Caco-2 (cell line): ENCODE measurements at regions not wholly inside any gene's neighbourhood (a gene's known extent, or its start where the extent isn't known, plus 50 kb on each side); places are given as distances from the start of the nearest gene placed in this dataset.

Source experiments
- BruUV-seq: library from RNA; stranded (reverse); fragments of 400-500 nt; replicated peaks from 2 replicates; lab custom pipeline; 2021; lab: Mats Ljungman, UMichigan
- CTCF ChIA-PET: fragments of 300-600 bp; sonication (Branson Sonifier 250); formaldehyde crosslinking; loops from one replicate; lab custom pipeline; 2022; ENCODE audit warnings: antibody characterized with exemption; lab: Charles Lee
- POLR2A ChIA-PET: fragments of 300-600 bp; sonication (Branson Sonifier 250); formaldehyde crosslinking; loops from one replicate; lab custom pipeline; 2022; ENCODE audit warnings: antibody characterized with exemption; lab: Charles Lee
- DNase-seq, 2 experiments: peaks; one replicate each; pipeline versions ENCODE4 v3.0.0 to v3.0.0-alpha.2; 2020 to 2022
- H3K27me3 ChIP-seq: replicated peaks from 2 replicates; pipeline ENCODE4 v1.6.0; 2011; ENCODE audit warnings: low read length; ENCODE audit not compliant: control insufficient read depth, insufficient read depth
- H3K36me3 ChIP-seq: 2 replicates; pipeline ENCODE4 v1.5.1; 2011; ENCODE audit warnings: low read length; ENCODE audit not compliant: control insufficient read depth, insufficient read depth
- H3K4me1 ChIP-seq: fragments of 250-450 bp; sonication (Bioruptor Pico); 2 replicates; pipeline ENCODE4 v1.5.1; 2020; ENCODE audit warnings: mild to moderate bottlenecking
- H3K4me3 ChIP-seq: 2 replicates; pipeline ENCODE4 v1.5.1; 2011; ENCODE audit warnings: low read depth, mild to moderate bottlenecking, control low read depth, low read length
- H3K9me3 ChIP-seq: fragments of 250-450 bp; sonication (Bioruptor Pico); 2 replicates; pipeline ENCODE4 v1.5.1; 2020; ENCODE audit warnings: mild to moderate bottlenecking, moderate library complexity
- H3K27ac Mint-ChIP-seq: one replicate; pipeline ENCODE4 v1.8.0; 2022; ENCODE audit warnings: mixed read lengths; ENCODE audit not compliant: unreplicated experiment
- H3K27me3 Mint-ChIP-seq: one replicate; pipeline ENCODE4 v1.8.0; 2022; ENCODE audit warnings: mixed read lengths; ENCODE audit not compliant: insufficient read depth, unreplicated experiment
- H3K36me3 Mint-ChIP-seq: one replicate; pipeline ENCODE4 v1.8.0; 2022; ENCODE audit warnings: mild to moderate bottlenecking, mixed read lengths; ENCODE audit not compliant: insufficient read depth, unreplicated experiment
- H3K4me1 Mint-ChIP-seq: one replicate; pipeline ENCODE4 v1.8.0; 2022; ENCODE audit warnings: low read depth, mixed read lengths; ENCODE audit not compliant: unreplicated experiment
- H3K4me3 Mint-ChIP-seq: one replicate; pipeline ENCODE4 v1.8.0; 2022; ENCODE audit warnings: mild to moderate bottlenecking, moderate library complexity, mixed read lengths; ENCODE audit not compliant: unreplicated experiment
- H3K9me3 Mint-ChIP-seq: one replicate; pipeline ENCODE4 v1.8.0; 2022; ENCODE audit warnings: mixed read lengths; ENCODE audit not compliant: unreplicated experiment
- intact Hi-C: fragments of 100-400 bp; cut with micrococcal nuclease; formaldehyde crosslinking; loops from one replicate; pipeline ENCODE4 v1.10.0; 2022; ENCODE audit not compliant: unreplicated experiment
- TF ChIP-seq, protein P1 (sequence below), 2 experiments: fragments of 200-600 bp in 1 of 2; IDR thresholded peaks; 1 replicate in 1 of 2; 2 replicates in 1 of 2; pipeline versions ENCODE4 v1.5.1 to v1.8.0; 2011 to 2022; ENCODE audit warnings: antibody characterized with exemption in 1 of 2, control low read depth in 1 of 2, inconsistent platforms in 1 of 2, low read depth in 1 of 2, low read length in 1 of 2, mild to moderate bottlenecking in 1 of 2, moderate library complexity in 1 of 2; ENCODE audit not compliant: insufficient read depth in 1 of 2, severe bottlenecking in 1 of 2, unreplicated experiment in 1 of 2

DNA sequence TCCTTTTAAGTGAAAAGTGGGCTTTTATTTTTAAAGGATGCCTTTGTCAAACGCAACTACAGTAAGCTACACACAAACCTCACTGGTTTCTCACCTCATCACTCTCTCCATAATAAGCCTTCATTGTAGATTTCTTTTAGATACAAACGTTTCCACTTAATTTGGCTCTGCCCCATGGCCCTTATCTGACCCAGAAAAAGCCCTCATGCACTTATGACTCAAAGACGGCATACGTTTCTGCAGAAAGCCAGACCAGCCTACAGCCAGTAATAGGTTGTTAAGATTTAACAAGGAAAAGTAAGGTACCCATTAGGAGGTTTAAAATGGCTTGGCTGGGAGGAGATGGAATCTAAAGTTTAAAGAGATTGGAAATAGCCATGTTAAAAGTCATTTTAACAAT, 914.6 kb upstream of the INTU start:
- TF ChIP-seq, protein P1, sequence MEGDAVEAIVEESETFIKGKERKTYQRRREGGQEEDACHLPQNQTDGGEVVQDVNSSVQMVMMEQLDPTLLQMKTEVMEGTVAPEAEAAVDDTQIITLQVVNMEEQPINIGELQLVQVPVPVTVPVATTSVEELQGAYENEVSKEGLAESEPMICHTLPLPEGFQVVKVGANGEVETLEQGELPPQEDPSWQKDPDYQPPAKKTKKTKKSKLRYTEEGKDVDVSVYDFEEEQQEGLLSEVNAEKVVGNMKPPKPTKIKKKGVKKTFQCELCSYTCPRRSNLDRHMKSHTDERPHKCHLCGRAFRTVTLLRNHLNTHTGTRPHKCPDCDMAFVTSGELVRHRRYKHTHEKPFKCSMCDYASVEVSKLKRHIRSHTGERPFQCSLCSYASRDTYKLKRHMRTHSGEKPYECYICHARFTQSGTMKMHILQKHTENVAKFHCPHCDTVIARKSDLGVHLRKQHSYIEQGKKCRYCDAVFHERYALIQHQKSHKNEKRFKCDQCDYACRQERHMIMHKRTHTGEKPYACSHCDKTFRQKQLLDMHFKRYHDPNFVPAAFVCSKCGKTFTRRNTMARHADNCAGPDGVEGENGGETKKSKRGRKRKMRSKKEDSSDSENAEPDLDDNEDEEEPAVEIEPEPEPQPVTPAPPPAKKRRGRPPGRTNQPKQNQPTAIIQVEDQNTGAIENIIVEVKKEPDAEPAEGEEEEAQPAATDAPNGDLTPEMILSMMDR (IDR thresholded peaks at IDR 0.05; ENCODE audit: insufficient read depth in 1 of 2, low read depth in 1 of 2, low read length in 1 of 2, severe bottlenecking in 1 of 2, unreplicated experiment in 1 of 2) = no peak
- no peak for DNase-seq
- Histone ChIP-seq H3K9me3 (no peaks in the 10 kb centered on the region), H3K4me3 (no peak overlapping the region), H3K27me3 (no peaks in the 10 kb centered on the region), H3K4me1 (no peaks in the 10 kb centered on the region), H3K36me3 (no peaks in the 10 kb centered on the region)
- intact Hi-C loops = no loop called here
- CTCF ChIA-PET = no interaction called here
- POLR2A ChIA-PET = no interaction called here
- no peaks in the 10 kb centered on the region for H3K4me1 Mint-ChIP-seq
- H3K27me3 Mint-ChIP-seq = peaks cover 2% of the 10 kb centered on the region
- H3K27ac Mint-ChIP-seq = no peak overlapping the region
- no peak overlapping the region for H3K4me3 Mint-ChIP-seq
- H3K36me3 Mint-ChIP-seq = no peaks in the 10 kb centered on the region
- no TSS peak for BruUV-seq
- H3K9me3 Mint-ChIP-seq = no peaks in the 10 kb centered on the region

DNA sequence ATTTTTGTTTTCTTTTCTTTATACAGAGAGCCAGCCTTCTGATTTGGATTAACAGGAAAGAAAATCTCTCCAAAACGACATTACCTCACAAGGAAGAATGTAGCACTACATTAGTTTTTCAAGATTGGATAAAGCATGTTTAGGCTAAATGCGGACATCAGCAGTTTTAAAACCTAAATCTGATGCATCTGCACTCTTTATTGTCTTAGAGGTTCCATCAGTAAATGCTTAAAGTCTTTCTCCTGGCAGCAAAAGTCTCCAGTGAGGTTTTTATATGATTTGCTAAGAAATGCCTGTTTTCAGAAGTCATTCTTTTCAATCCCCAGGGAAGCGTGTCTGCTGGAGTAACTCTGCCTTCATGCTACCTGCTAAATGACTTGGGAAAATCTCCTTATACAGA, 912.9 kb upstream of the INTU start:
- Mint-ChIP-seq H3K27ac (no peak overlapping the region), H3K4me1 (no peaks in the 10 kb centered on the region), H3K9me3 (no peaks in the 10 kb centered on the region), H3K27me3 (no peaks in the 10 kb centered on the region), H3K4me3 (no peak overlapping the region), H3K36me3 (no peaks in the 10 kb centered on the region)
- Histone ChIP-seq H3K4me1 (no peaks in the 10 kb centered on the region), H3K4me3 (no peak overlapping the region), H3K27me3 (no peaks in the 10 kb centered on the region), H3K9me3 (no peaks in the 10 kb centered on the region), H3K36me3 (no peaks in the 10 kb centered on the region)
- intact Hi-C loops = no loop called here
- BruUV-seq = no TSS peak
- POLR2A ChIA-PET = no interaction called here
- TF ChIP-seq, protein P1 (IDR thresholded peaks at IDR 0.05; ENCODE audit: insufficient read depth in 1 of 2, low read depth in 1 of 2, low read length in 1 of 2, severe bottlenecking in 1 of 2, unreplicated experiment in 1 of 2) = no peak
- CTCF ChIA-PET = no interaction called here
- DNase-seq = no peak

DNA sequence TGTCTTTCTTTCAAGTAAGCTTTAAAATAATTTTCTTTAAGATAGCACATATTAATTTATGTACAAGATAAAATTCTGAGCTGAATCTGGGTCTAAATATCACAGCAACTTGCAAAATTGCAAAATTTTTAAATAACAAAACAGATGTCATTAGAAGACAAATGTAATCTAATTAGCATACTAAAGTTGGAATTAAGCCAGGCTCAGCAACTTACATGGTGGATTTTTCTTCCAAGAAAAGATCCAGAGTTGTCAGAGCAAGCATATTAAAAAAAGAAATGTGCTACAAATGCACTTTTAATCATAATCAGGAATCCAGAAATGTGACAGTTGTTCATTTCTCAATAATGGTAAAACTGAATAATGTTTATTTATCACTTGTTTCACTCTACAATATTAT, 906.9 kb upstream of the INTU start:
- Mint-ChIP-seq H3K27me3 (no peaks in the 10 kb centered on the region), H3K27ac (no peak overlapping the region), H3K36me3 (no peaks in the 10 kb centered on the region), H3K4me1 (no peaks in the 10 kb centered on the region), H3K4me3 (no peak overlapping the region), H3K9me3 (no peaks in the 10 kb centered on the region)
- TF ChIP-seq, protein P1 (IDR thresholded peaks at IDR 0.05; ENCODE audit: insufficient read depth in 1 of 2, low read depth in 1 of 2, low read length in 1 of 2, severe bottlenecking in 1 of 2, unreplicated experiment in 1 of 2) = no peak
- intact Hi-C loops = no loop called here
- DNase-seq = no peak
- no peaks in the 10 kb centered on the region for H3K27me3 ChIP-seq
- no TSS peak for BruUV-seq
- H3K9me3 ChIP-seq = no peaks in the 10 kb centered on the region
- no peaks in the 10 kb centered on the region for H3K4me1 ChIP-seq
- CTCF ChIA-PET = no interaction called here
- no peak overlapping the region for H3K4me3 ChIP-seq
- no peaks in the 10 kb centered on the region for H3K36me3 ChIP-seq
- POLR2A ChIA-PET = no interaction called here
